ENCODE measurements at regions not wholly inside any gene's neighbourhood (a gene's known extent, or its start where the extent isn't known, plus 50 kb on each side); places are given as distances from the start of the nearest gene placed in this dataset.

- H3K4me1 Mint-ChIP-seq, result peaks cover 9% of the 10 kb centered on the region
- no peak for ATAC-seq (ENCODE audit: low read depth)
- no peak for DNase-seq
- H3K9me3 Mint-ChIP-seq, result no peaks in the 10 kb centered on the region
- ChIA-PET POLR2A (no interaction called here), CTCF (no interaction called here)
- no peaks in the 10 kb centered on the region for H3K27me3 Mint-ChIP-seq
- H3K27ac Mint-ChIP-seq, result peak overlapping the region; percentile 42
- TF ChIP-seq, protein P1, sequence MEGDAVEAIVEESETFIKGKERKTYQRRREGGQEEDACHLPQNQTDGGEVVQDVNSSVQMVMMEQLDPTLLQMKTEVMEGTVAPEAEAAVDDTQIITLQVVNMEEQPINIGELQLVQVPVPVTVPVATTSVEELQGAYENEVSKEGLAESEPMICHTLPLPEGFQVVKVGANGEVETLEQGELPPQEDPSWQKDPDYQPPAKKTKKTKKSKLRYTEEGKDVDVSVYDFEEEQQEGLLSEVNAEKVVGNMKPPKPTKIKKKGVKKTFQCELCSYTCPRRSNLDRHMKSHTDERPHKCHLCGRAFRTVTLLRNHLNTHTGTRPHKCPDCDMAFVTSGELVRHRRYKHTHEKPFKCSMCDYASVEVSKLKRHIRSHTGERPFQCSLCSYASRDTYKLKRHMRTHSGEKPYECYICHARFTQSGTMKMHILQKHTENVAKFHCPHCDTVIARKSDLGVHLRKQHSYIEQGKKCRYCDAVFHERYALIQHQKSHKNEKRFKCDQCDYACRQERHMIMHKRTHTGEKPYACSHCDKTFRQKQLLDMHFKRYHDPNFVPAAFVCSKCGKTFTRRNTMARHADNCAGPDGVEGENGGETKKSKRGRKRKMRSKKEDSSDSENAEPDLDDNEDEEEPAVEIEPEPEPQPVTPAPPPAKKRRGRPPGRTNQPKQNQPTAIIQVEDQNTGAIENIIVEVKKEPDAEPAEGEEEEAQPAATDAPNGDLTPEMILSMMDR (IDR thresholded peaks at IDR 0.05), result no peak
- H3K36me3 Mint-ChIP-seq (ENCODE audit: low read depth), result no peaks in the 10 kb centered on the region
- H3K4me3 Mint-ChIP-seq, result no peak overlapping the region
- intact Hi-C loops (cut with micrococcal nuclease), result no loop called here
Measured at GRCh38 chr22:22125579-22126468, 118.8 kb upstream of the VPREB1 start.

GRCh38 chr22:22125028-22125578 is 119.5 kb upstream of the VPREB1 start:
- ATAC-seq (ENCODE audit: low read depth) (no peak), DNase-seq (no peak)
- ChIA-PET CTCF (no interaction called here), POLR2A (no interaction called here)
- Mint-ChIP-seq H3K4me3 (no peak overlapping the region), H3K36me3 (ENCODE audit: low read depth) (no peaks in the 10 kb centered on the region), H3K4me1 (peaks cover 9% of the 10 kb centered on the region), H3K27me3 (no peaks in the 10 kb centered on the region), H3K27ac (no peak overlapping the region), H3K9me3 (no peaks in the 10 kb centered on the region)
- intact Hi-C loops (cut with micrococcal nuclease), result no loop called here
- TF ChIP-seq, protein P1 (IDR thresholded peaks at IDR 0.05), result no peak

- Mint-ChIP-seq H3K4me1 (peaks cover 11% of the 10 kb centered on the region), H3K27ac (no peak overlapping the region), H3K9me3 (no peaks in the 10 kb centered on the region), H3K27me3 (no peaks in the 10 kb centered on the region), H3K36me3 (ENCODE audit: low read depth) (no peaks in the 10 kb centered on the region), H3K4me3 (no peak overlapping the region)
- ChIA-PET CTCF (no interaction called here), POLR2A (no interaction called here)
- DNase-seq, result no peak
- intact Hi-C loops (cut with micrococcal nuclease), result no loop called here
- ATAC-seq (ENCODE audit: low read depth), result no peak
- TF ChIP-seq, protein P1 (IDR thresholded peaks at IDR 0.05), result no peak
Measured at GRCh38 chr22:22124374-22124773, 120.2 kb upstream of the VPREB1 start.

DNA sequence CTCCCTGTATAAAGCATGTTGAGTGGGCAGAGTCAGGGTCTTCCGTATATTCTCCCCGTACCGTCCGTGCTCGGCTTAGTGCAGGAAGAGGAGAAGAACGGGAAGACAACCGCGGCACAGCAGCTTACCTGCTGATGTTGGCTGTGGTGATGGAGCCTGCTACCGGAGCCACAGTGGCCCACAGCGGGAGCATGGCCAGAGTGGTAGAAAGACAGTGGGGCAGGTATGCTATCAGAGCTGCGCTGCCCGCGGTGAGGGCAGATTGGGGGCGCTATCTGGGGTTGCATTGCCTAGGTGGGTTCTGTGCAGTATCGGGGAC is 120.7 kb upstream of the VPREB1 start:
- no peak overlapping the region for H3K27ac Mint-ChIP-seq
- ChIA-PET CTCF (no interaction called here), POLR2A (interaction anchor here (0.5 kb wide), 1 partner anchor 224 kb away, joined by 3 read pairs; no protein-coding TSS in a partner anchor)
- DNase-seq, result no peak
- H3K4me3 Mint-ChIP-seq, result no peak overlapping the region
- TF ChIP-seq, protein P1 (IDR thresholded peaks at IDR 0.05), result no peak
- H3K4me1 Mint-ChIP-seq, result peaks cover 16% of the 10 kb centered on the region
- no peaks in the 10 kb centered on the region for H3K9me3 Mint-ChIP-seq
- ATAC-seq (ENCODE audit: low read depth), result no peak
- no peaks in the 10 kb centered on the region for H3K36me3 Mint-ChIP-seq (ENCODE audit: low read depth)
- no peaks in the 10 kb centered on the region for H3K27me3 Mint-ChIP-seq
- intact Hi-C loops (cut with micrococcal nuclease), result no loop called here

- H3K27ac Mint-ChIP-seq, result no peak overlapping the region
- peaks cover 21% of the 10 kb centered on the region for H3K4me1 Mint-ChIP-seq
- no peak overlapping the region for H3K4me3 Mint-ChIP-seq
- H3K27me3 Mint-ChIP-seq, result no peaks in the 10 kb centered on the region
- ChIA-PET POLR2A (interaction anchor here (0.5 kb wide), 1 partner anchor 224 kb away, joined by 3 read pairs; no protein-coding TSS in a partner anchor), CTCF (no interaction called here)
- DNase-seq (no peak), ATAC-seq (ENCODE audit: low read depth) (no peak)
- no peaks in the 10 kb centered on the region for H3K36me3 Mint-ChIP-seq (ENCODE audit: low read depth)
- intact Hi-C loops (cut with micrococcal nuclease), result no loop called here
- TF ChIP-seq, protein P1 (IDR thresholded peaks at IDR 0.05), result no peak
- H3K9me3 Mint-ChIP-seq, result no peaks in the 10 kb centered on the region
Measured at GRCh38 chr22:22123118-22123959, 121.2 kb upstream of the VPREB1 start.

All from activated B cell treated with CpG ODN at 0.5 μM for 24 hours (primary cell).